HG02943 (cell line): ENCODE measurements at regions not wholly inside any gene's neighbourhood (a gene's known extent, or its start where the extent isn't known, plus 50 kb on each side); places are given as distances from the start of the nearest gene placed in this dataset.

ENCODE experiments used
- ATAC-seq: cut with Tn5 transposase; IDR thresholded peaks from one replicate; pipeline ENCODE4 v1.9.1; 2021; ENCODE audit warnings: mild to moderate bottlenecking, low read depth, moderate library complexity; ENCODE audit not compliant: unreplicated experiment

- no peak for ATAC-seq
Measured at GRCh38 chr4:136946307-136946907, 585.9 kb downstream of the PCDH18 start.

GRCh38 chr4:136939781-136940180 is 592.5 kb downstream of the PCDH18 start:
- ATAC-seq, result no peak

- ATAC-seq, result no peak
Measured at GRCh38 chr4:136935871-136936270, 596.4 kb downstream of the PCDH18 start.

GRCh38 chr4:136935305-136935704 is 597.0 kb downstream of the PCDH18 start:
- ATAC-seq, result no peak

GRCh38 chr4:136934601-136935000 is 597.7 kb downstream of the PCDH18 start:
- ATAC-seq, result no peak

- no peak for ATAC-seq
Measured at GRCh38 chr4:136931781-136932180, 600.5 kb downstream of the PCDH18 start.

- no peak for ATAC-seq
Measured at GRCh38 chr4:136928957-136929411, 603.3 kb downstream of the PCDH18 start.

- ATAC-seq, result no peak
Measured at GRCh38 chr4:136927172-136927571, 605.1 kb downstream of the PCDH18 start.

GRCh38 chr4:136925203-136925602 is 607.1 kb downstream of the PCDH18 start:
- ATAC-seq, result no peak

- no peak for ATAC-seq
Measured at GRCh38 chr4:136922066-136922465, 610.2 kb downstream of the PCDH18 start.

- ATAC-seq, result no peak
Measured at GRCh38 chr4:136920092-136920881, 612.0 kb downstream of the PCDH18 start.

- no peak for ATAC-seq
Measured at GRCh38 chr4:136918772-136919171, 613.5 kb downstream of the PCDH18 start.

- ATAC-seq, result no peak
Measured at GRCh38 chr4:136917312-136918110, 614.8 kb downstream of the PCDH18 start.

GRCh38 chr4:136909626-136910025 is 622.7 kb downstream of the PCDH18 start:
- no peak for ATAC-seq

GRCh38 chr4:136908122-136908521 is 624.2 kb downstream of the PCDH18 start:
- ATAC-seq, result no peak

GRCh38 chr4:136900696-136901095 is 631.6 kb downstream of the PCDH18 start:
- ATAC-seq, result no peak

GRCh38 chr4:136898590-136899248 is 633.6 kb downstream of the PCDH18 start:
- no peak for ATAC-seq

GRCh38 chr4:136893573-136893972 is 638.7 kb downstream of the PCDH18 start:
- no peak for ATAC-seq

GRCh38 chr4:136881666-136882065 is 650.6 kb downstream of the PCDH18 start:
- ATAC-seq, result no peak

- ATAC-seq, result no peak
Measured at GRCh38 chr4:136873555-136873954, 658.7 kb downstream of the PCDH18 start.

- ATAC-seq, result no peak
Measured at GRCh38 chr4:136867465-136867864, 664.8 kb downstream of the PCDH18 start.
